CD4-positive, alpha-beta T cell (primary cell): ENCODE measurements at regions not wholly inside any gene's neighbourhood (a gene's known extent, or its start where the extent isn't known, plus 50 kb on each side); places are given as distances from the start of the nearest gene placed in this dataset.

ENCODE experiments used
- ATAC-seq: fragments of 200-7000 bp; cut with Tn5 transposase; one replicate; pipeline ENCODE4 v1.10.0; 2022; ENCODE audit warnings: mild to moderate bottlenecking; ENCODE audit not compliant: poor library complexity
- CTCF ChIA-PET: fragments of 350-600 bp; sonication (Branson Sonifier 250); formaldehyde crosslinking; loops from one replicate; lab custom pipeline; 2021; ENCODE audit warnings: antibody characterized with exemption, inconsistent platforms; lab: Charles Lee
- POLR2A ChIA-PET: fragments of 350-600 bp; sonication (Branson Sonifier 250); formaldehyde crosslinking; loops from one replicate; lab custom pipeline; 2021; ENCODE audit warnings: antibody characterized with exemption, inconsistent platforms; lab: Charles Lee
- DNase-seq, 14 experiments: peaks; one replicate each; pipeline ENCODE4 v3.0.0-alpha.2; 2013 to 2020; ENCODE audit warnings: mixed read lengths in 2 of 14
- H3K27ac ChIP-seq, 2 donors: one replicate each; pipeline versions ENCODE4 v1.5.1 to v1.7.0; 2013; ENCODE audit warnings: low read length in 2 of 2, low read depth in 1 of 2, mild to moderate bottlenecking in 1 of 2
- H3K27me3 ChIP-seq, 2 experiments: 1 replicate in 1 of 2; 2 replicates in 1 of 2; pipeline versions ENCODE4 v1.6.1 to v1.7.0; 2013; ENCODE audit warnings: low read length in 2 of 2, control low read depth in 1 of 2, mild to moderate bottlenecking in 1 of 2, moderate library complexity in 1 of 2; ENCODE audit not compliant: insufficient read depth in 2 of 2, control insufficient read depth in 1 of 2
- H3K36me3 ChIP-seq: one replicate; pipeline ENCODE4 v1.6.1; 2013; ENCODE audit warnings: low read length, control low read depth; ENCODE audit not compliant: insufficient read depth
- H3K4me1 ChIP-seq: one replicate; pipeline ENCODE4 v1.6.1; 2013; ENCODE audit warnings: low read length, control low read depth; ENCODE audit not compliant: insufficient read depth
- H3K4me3 ChIP-seq: one replicate; pipeline ENCODE4 v1.5.1; 2013; ENCODE audit warnings: mild to moderate bottlenecking, low read length, moderate library complexity
- H3K9me3 ChIP-seq, 2 experiments: 1 replicate in 1 of 2; 2 replicates in 1 of 2; pipeline versions ENCODE4 v1.6.1 to v1.7.0; 2013; ENCODE audit warnings: low read length in 2 of 2, mild to moderate bottlenecking in 2 of 2, control low read depth in 1 of 2, moderate library complexity in 1 of 2; ENCODE audit not compliant: control insufficient read depth in 1 of 2, insufficient read depth in 1 of 2
- H3K27ac Mint-ChIP-seq: one replicate; pipeline ENCODE4 v1.8.0; 2020; ENCODE audit warnings: mixed read lengths
- H3K27me3 Mint-ChIP-seq: one replicate; pipeline ENCODE4 v1.8.0; 2021; ENCODE audit warnings: mixed read lengths
- H3K36me3 Mint-ChIP-seq: one replicate; pipeline ENCODE4 v1.8.0; 2021; ENCODE audit warnings: low read depth, mixed read lengths
- H3K4me1 Mint-ChIP-seq: one replicate; pipeline ENCODE4 v1.8.0; 2021; ENCODE audit warnings: low read depth, mixed read lengths
- H3K4me3 Mint-ChIP-seq: one replicate; pipeline ENCODE4 v1.8.0; 2020; ENCODE audit warnings: mild to moderate bottlenecking, mixed read lengths
- H3K9me3 Mint-ChIP-seq: one replicate; pipeline ENCODE4 v1.8.0; 2020; ENCODE audit warnings: mixed read lengths
- intact Hi-C, 2 experiments: fragments of 100-400 bp; cut with DNase I in 1 of 2; cut with micrococcal nuclease in 1 of 2; formaldehyde crosslinking; loops; one replicate each; pipeline versions ENCODE4 v1.15.1 to v1.9.0; 2023 to 2025; cut with DNase I, micrococcal nuclease
- TF ChIP-seq, protein P1 (sequence below): fragments of 200-600 bp; IDR thresholded peaks from one replicate; pipeline ENCODE4 v1.8.0; 2022; ENCODE audit warnings: antibody characterized with exemption, mild to moderate bottlenecking

DNA sequence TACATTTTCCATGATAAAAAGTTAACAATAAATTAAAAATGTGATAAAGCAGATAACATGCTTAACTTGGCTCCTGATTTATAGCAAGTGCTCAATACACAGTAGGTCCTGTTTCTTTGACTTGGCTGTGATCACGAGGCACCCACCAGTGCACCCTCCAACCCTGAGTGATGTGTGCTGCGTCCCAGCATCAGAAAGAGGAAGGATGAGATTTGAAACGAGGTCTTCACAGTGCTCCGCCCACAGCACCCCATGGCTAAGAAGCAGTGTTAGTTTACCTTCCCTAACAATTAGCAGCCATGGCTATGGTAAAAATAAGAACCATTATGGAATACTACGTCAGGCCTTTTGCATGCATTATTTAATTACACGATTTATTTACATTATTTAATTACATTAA is 292.0 kb upstream of the ZMIZ1 start:
- no peak for ATAC-seq
- Histone ChIP-seq H3K4me1 (no peaks in the 10 kb centered on the region), H3K36me3 (no peaks in the 10 kb centered on the region), H3K9me3 (peaks cover 0 to 8% of the 10 kb centered on the region in 2 experiments), H3K4me3 (no peak overlapping the region), H3K27ac (no peak overlapping the region), H3K27me3 (no peaks in the 10 kb centered on the region)
- ChIA-PET CTCF (no interaction called here), POLR2A (no interaction called here)
- TF ChIP-seq, protein P1, sequence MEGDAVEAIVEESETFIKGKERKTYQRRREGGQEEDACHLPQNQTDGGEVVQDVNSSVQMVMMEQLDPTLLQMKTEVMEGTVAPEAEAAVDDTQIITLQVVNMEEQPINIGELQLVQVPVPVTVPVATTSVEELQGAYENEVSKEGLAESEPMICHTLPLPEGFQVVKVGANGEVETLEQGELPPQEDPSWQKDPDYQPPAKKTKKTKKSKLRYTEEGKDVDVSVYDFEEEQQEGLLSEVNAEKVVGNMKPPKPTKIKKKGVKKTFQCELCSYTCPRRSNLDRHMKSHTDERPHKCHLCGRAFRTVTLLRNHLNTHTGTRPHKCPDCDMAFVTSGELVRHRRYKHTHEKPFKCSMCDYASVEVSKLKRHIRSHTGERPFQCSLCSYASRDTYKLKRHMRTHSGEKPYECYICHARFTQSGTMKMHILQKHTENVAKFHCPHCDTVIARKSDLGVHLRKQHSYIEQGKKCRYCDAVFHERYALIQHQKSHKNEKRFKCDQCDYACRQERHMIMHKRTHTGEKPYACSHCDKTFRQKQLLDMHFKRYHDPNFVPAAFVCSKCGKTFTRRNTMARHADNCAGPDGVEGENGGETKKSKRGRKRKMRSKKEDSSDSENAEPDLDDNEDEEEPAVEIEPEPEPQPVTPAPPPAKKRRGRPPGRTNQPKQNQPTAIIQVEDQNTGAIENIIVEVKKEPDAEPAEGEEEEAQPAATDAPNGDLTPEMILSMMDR: no peak
- Mint-ChIP-seq H3K4me3 (no peak overlapping the region), H3K4me1 (no peaks in the 10 kb centered on the region), H3K36me3 (no peaks in the 10 kb centered on the region), H3K27me3 (no peaks in the 10 kb centered on the region), H3K27ac (no peak overlapping the region), H3K9me3 (no peaks in the 10 kb centered on the region)
- intact Hi-C loops: no loop called here
- DNase-seq: no peak

- no peaks in the 10 kb centered on the region for H3K36me3 ChIP-seq
- no peak for DNase-seq
- Mint-ChIP-seq H3K4me3 (no peak overlapping the region), H3K36me3 (no peaks in the 10 kb centered on the region), H3K9me3 (no peaks in the 10 kb centered on the region), H3K27ac (no peak overlapping the region), H3K4me1 (no peaks in the 10 kb centered on the region), H3K27me3 (no peaks in the 10 kb centered on the region)
- H3K9me3 ChIP-seq: peaks cover 0 to 11% of the 10 kb centered on the region in 2 experiments
- H3K4me3 ChIP-seq: no peak overlapping the region
- H3K4me1 ChIP-seq: no peaks in the 10 kb centered on the region
- ChIA-PET CTCF (no interaction called here), POLR2A (no interaction called here)
- no peak overlapping the region for H3K27ac ChIP-seq
- no peaks in the 10 kb centered on the region for H3K27me3 ChIP-seq
- TF ChIP-seq, protein P1: no peak
- intact Hi-C loops: no loop called here
- no peak for ATAC-seq
Measured at GRCh38 chr10:78777466-78777865, 291.3 kb upstream of the ZMIZ1 start.

GRCh38 chr10:78777867-78778266 is 290.9 kb upstream of the ZMIZ1 start:
- Histone ChIP-seq H3K27ac (no peak overlapping the region), H3K9me3 (peaks cover 0 to 12% of the 10 kb centered on the region in 2 experiments), H3K36me3 (no peaks in the 10 kb centered on the region), H3K4me3 (no peak overlapping the region), H3K27me3 (no peaks in the 10 kb centered on the region), H3K4me1 (no peaks in the 10 kb centered on the region)
- DNase-seq (peak in 1 of 14 experiments; percentile 7), ATAC-seq (no peak)
- no peaks in the 10 kb centered on the region for H3K4me1 Mint-ChIP-seq
- ChIA-PET CTCF (no interaction called here), POLR2A (no interaction called here)
- no peaks in the 10 kb centered on the region for H3K36me3 Mint-ChIP-seq
- H3K27me3 Mint-ChIP-seq: no peaks in the 10 kb centered on the region
- no peak overlapping the region for H3K27ac Mint-ChIP-seq
- TF ChIP-seq, protein P1: no peak
- intact Hi-C loops: no loop called here
- no peak overlapping the region for H3K4me3 Mint-ChIP-seq
- H3K9me3 Mint-ChIP-seq: no peaks in the 10 kb centered on the region
